ENCODE measurements at regions not wholly inside any gene's neighbourhood (a gene's known extent, or its start where the extent isn't known, plus 50 kb on each side); places are given as distances from the start of the nearest gene placed in this dataset.
A peak's percentile ranks its signal among the peaks of the same experiment; 100 is the strongest.
"Not testable (repeated sequence)": the region's sequence is repeated elsewhere in the genome, so short reads cannot be mapped to it uniquely, and the experiment has no call there.

DNA sequence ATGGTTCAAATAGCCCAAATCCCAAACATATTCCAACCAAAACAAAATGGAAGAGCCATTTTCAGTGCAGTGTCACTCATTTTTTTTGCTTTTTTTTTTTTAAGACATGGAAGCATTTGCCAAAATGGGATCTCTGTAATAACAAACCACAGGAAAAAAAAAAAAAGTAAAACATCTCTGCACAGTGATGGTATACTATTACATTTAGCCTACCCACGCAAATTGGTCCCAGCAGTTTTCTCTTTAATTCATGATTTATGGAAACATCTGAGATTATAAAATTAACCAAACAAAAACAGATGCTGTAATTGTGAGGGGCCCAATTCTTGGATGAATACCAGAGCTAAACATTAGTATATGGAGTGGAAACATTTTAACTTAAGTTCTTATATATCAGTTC is 566.6 kb downstream of the ZNF608 start:
- H3K27me3 Mint-ChIP-seq: no peaks in the 10 kb centered on the region
- no peak overlapping the region for H3K27ac Mint-ChIP-seq
- ATAC-seq (ENCODE audit: low read depth): no peak
- H3K4me3 Mint-ChIP-seq: no peak overlapping the region
- peaks cover 2% of the 10 kb centered on the region for H3K9me3 Mint-ChIP-seq
- H3K36me3 Mint-ChIP-seq: no peaks in the 10 kb centered on the region
- peaks cover 7% of the 10 kb centered on the region for H3K4me1 Mint-ChIP-seq
- DNase-seq (ENCODE audit: low spot score in 2 of 2): no peak

DNA sequence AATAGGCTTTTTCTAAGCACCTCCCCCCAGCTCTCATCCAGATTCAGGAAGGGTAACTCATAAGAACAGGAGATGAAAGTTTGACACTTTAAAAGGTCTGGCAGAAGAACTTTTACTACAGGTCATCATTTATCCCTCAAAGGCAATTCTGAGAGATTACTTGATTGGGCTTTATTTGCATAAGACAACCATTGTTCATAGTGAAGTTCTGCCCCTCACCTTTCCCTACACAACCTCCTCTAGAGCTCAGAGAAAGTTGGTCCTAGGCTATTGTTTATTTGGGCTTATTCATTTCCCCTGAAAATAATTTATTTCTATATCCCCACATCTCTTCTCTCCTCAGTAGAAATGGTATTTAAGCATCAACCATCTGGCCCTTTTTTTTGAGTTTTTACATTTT is 568.4 kb downstream of the ZNF608 start:
- ATAC-seq (ENCODE audit: low read depth) (no peak), DNase-seq (ENCODE audit: low spot score in 2 of 2) (no peak)
- no peaks in the 10 kb centered on the region for H3K36me3 Mint-ChIP-seq
- H3K4me1 Mint-ChIP-seq: peaks cover 7% of the 10 kb centered on the region
- no peaks in the 10 kb centered on the region for H3K27me3 Mint-ChIP-seq
- no peak overlapping the region for H3K27ac Mint-ChIP-seq
- H3K4me3 Mint-ChIP-seq: no peak overlapping the region
- H3K9me3 Mint-ChIP-seq: peaks cover 3% of the 10 kb centered on the region

DNA sequence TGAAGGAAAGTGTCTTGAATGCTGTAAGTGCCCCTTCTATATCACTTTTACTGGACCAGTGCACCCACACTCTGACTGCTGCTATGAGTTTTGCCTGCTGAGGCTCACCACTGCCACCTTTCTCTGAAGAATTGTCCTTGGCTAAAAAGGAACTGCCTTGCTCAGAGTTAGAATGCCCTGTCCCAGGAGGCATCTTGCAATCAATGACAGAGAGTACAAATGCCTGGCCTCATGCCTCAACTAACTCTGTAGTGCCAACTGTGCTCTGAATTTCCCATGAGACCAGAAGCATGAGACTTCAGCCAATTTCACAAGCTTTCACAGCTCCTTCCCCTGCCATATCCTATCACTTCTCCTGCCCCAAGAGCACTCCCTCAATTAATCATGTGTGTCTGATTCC is 569.7 kb downstream of the ZNF608 start:
- no peak for DNase-seq (ENCODE audit: low spot score in 2 of 2)
- peak; percentile 24 for ATAC-seq (ENCODE audit: low read depth)
- H3K36me3 Mint-ChIP-seq: no peaks in the 10 kb centered on the region
- H3K27ac Mint-ChIP-seq: no peak overlapping the region
- no peaks in the 10 kb centered on the region for H3K27me3 Mint-ChIP-seq
- H3K4me1 Mint-ChIP-seq: peaks cover 7% of the 10 kb centered on the region
- H3K4me3 Mint-ChIP-seq: no peak overlapping the region
- H3K9me3 Mint-ChIP-seq: peaks cover 9% of the 10 kb centered on the region

DNA sequence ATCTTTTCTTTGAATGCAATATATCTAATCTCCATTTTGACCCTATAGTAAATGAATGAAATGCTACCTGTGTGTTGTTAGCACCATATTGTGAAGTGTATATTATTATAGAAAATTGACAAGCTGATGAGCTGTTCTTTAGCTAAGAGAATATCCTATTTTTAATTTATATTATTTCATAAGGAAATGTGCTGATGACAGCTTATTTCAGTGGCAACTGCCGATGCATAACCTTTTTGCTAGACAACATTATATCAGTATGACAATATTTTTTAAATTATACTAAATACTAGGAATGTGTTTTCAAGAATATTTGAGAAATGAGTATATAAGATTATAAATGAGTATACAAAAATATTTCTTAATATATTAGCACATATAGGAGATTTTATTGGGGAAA is 573.1 kb downstream of the ZNF608 start:
- Mint-ChIP-seq H3K27me3 (no peaks in the 10 kb centered on the region), H3K9me3 (peaks cover 12% of the 10 kb centered on the region), H3K4me3 (no peak overlapping the region), H3K27ac (no peak overlapping the region), H3K4me1 (peaks cover 4% of the 10 kb centered on the region), H3K36me3 (no peaks in the 10 kb centered on the region)
- ATAC-seq (ENCODE audit: low read depth) (no peak), DNase-seq (ENCODE audit: low spot score in 2 of 2) (no peak)

DNA sequence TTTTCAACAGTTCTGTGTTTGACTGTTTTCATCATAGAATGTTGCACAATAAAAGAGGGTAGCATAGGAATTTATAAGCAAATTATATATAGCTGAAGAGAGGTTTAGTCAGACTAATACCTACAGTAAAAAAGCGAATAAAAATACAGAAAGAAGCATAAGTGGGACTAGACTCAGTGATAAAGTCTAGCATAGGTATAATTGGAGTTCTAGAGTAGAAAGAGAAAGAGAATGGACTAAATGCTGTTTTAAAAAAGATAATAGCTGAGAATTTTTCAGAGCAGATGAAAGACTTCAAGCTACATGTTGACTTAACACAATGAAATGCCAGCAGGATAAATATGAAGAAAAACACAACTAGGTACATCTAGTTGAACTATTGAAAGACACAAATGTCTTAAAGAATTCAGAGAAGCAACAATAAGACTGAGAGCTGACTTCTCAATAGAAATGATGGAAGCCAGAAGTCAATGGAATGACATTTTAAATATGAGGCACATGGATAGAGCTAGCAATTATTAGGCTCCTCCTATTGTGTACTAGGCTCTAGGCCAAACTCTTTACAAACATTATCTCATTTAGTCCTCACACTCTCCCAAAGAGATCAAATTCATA is 573.9 kb downstream of the ZNF608 start:
- H3K4me3 Mint-ChIP-seq: no peak overlapping the region
- no peak for DNase-seq (ENCODE audit: low spot score in 2 of 2)
- no peaks in the 10 kb centered on the region for H3K36me3 Mint-ChIP-seq
- peaks cover 4% of the 10 kb centered on the region for H3K4me1 Mint-ChIP-seq
- no peaks in the 10 kb centered on the region for H3K27me3 Mint-ChIP-seq
- ATAC-seq (ENCODE audit: low read depth): no peak
- no peak overlapping the region for H3K27ac Mint-ChIP-seq
- H3K9me3 Mint-ChIP-seq: peaks cover 11% of the 10 kb centered on the region

DNA sequence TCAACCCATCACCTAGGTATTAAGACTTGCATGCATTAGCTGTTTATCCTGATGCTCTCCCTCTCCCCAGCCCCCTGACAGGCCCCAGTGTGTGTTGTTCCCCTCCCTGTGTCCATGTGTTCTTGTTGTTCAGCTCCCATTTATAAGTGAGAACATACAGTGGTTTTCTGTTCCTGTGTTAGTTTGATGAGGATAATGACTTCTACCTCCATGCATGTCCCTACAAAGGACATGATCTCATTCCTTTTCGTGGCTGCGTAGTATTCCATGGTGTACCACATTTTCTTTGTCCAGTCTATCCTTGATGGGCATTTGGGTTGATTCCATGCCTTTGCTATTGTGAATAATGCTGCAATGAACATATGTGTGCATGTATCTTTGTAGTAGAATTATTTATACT is 578.3 kb downstream of the ZNF608 start:
- not testable (repeated sequence) for H3K27me3 Mint-ChIP-seq; ATAC-seq (ENCODE audit: low read depth); DNase-seq (ENCODE audit: low spot score in 2 of 2); H3K27ac Mint-ChIP-seq; H3K4me1 Mint-ChIP-seq; H3K36me3 Mint-ChIP-seq; H3K4me3 Mint-ChIP-seq
- H3K9me3 Mint-ChIP-seq: peaks cover 11% of the 10 kb centered on the region

DNA sequence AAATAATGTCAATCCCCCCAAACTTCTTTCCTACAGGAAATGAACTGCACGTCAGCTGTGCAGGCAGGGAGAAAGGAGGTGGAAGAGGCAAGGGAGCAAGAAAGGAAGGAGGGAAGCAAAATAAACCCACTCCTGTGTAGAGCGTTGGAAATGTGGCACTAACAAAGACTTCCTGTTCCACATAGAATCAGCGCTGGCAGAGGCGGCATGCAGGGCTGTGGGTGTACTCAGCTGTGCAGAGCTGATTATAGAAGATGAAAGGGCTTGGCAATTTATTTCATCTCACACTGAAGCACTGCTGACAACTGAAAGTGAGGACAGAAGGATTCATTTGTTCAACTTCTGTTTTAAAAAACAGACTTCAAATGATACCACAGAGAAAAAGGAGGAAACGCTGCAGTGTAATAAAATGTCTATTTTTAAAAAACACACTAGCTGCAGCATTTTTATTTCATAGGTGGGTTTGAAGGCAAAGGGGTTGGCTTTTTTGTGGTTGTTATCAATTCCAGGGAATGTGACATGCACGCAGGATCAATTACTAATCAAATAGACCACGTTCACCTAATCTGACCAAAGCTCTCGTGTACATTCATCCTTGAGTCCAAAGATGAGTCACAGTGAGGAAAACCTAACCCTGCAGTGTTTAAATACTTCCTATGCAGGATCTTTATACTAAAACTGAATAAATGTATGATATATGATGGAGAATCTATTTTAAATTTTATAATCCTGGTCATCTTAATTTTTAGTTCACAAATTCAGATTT is 583.5 kb downstream of the ZNF608 start:
- H3K4me3 Mint-ChIP-seq: peak overlapping the region; percentile 56
- peak; percentile 85 for ATAC-seq (ENCODE audit: low read depth)
- no peaks in the 10 kb centered on the region for H3K27me3 Mint-ChIP-seq
- H3K36me3 Mint-ChIP-seq: no peaks in the 10 kb centered on the region
- peaks cover 25% of the 10 kb centered on the region for H3K4me1 Mint-ChIP-seq
- H3K9me3 Mint-ChIP-seq: no peaks in the 10 kb centered on the region
- H3K27ac Mint-ChIP-seq: peak overlapping the region; percentile 18
- no peak for DNase-seq (ENCODE audit: low spot score in 2 of 2)

DNA sequence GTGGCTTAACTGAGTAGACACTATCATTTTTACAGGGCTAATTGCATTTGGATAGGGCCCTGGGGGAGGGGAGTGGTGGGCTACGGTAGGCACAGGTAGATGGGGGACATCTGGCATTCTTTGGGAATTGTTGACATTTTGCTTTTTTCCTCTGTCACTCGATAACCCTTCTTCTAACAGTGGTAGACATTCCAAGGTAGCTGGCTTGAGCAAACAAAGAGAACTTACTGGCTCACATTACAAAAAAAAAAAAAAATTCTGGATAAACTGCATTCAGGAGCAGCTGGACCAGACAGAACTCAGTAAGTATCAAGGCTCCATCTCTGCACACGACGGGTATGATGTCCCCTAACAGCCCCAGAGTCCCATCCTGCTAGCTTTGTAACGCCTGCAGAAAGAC is 585.2 kb downstream of the ZNF608 start:
- no peaks in the 10 kb centered on the region for H3K9me3 Mint-ChIP-seq
- no peak for DNase-seq (ENCODE audit: low spot score in 2 of 2)
- no peak overlapping the region for H3K4me3 Mint-ChIP-seq
- peaks cover 29% of the 10 kb centered on the region for H3K4me1 Mint-ChIP-seq
- H3K36me3 Mint-ChIP-seq: no peaks in the 10 kb centered on the region
- no peaks in the 10 kb centered on the region for H3K27me3 Mint-ChIP-seq
- ATAC-seq (ENCODE audit: low read depth): no peak
- H3K27ac Mint-ChIP-seq: no peak overlapping the region

DNA sequence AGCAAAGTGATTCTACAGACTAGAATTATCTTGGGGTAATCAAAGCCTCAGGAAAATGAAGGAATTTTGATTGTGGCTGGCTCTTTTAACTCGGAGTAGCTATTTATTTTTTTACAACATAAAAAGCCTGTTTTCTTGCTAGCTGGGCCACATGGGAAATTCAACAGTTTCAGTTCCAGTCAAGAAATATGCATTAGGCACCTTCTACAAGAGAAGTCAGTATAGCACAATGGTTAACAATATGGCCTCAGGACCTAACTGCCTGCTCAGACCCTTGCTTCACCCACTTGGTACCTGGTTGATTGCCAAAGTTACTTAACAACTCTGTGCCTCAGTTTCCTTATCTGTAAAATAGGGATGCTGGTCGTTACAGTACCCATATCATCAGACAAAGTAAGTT is 586.2 kb downstream of the ZNF608 start:
- Mint-ChIP-seq H3K4me1 (peaks cover 29% of the 10 kb centered on the region), H3K4me3 (no peak overlapping the region), H3K27me3 (no peaks in the 10 kb centered on the region), H3K27ac (no peak overlapping the region), H3K9me3 (peaks cover 3% of the 10 kb centered on the region), H3K36me3 (peaks cover 3% of the 10 kb centered on the region)
- ATAC-seq (ENCODE audit: low read depth): peak; percentile 45
- no peak for DNase-seq (ENCODE audit: low spot score in 2 of 2)

DNA sequence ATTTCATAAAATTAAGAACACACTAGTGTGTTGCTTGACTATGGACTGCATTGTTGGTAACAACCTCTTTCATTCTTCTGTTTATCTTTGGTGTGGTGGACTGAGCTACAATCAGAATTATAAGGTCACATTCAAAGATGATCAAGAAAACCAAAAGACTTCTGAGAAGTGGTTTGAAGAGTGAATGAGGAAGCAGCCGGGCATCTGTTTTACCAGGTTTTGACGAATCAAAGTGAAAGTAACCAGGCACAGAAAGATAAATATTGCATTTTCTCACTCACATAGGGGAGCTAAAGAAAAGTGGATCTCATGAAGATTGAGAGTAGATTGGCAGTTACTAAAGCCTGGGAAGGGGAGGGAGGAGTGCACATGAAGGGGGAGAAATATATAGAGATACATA is 589.1 kb downstream of the ZNF608 start:
- peak overlapping the region; percentile 91 for H3K27ac Mint-ChIP-seq
- peak in 1 of 2 donors; percentile 21 for DNase-seq (ENCODE audit: low spot score in 2 of 2)
- H3K36me3 Mint-ChIP-seq: peaks cover 3% of the 10 kb centered on the region
- peaks cover 18% of the 10 kb centered on the region for H3K4me1 Mint-ChIP-seq
- H3K9me3 Mint-ChIP-seq: peaks cover 11% of the 10 kb centered on the region
- no peaks in the 10 kb centered on the region for H3K27me3 Mint-ChIP-seq
- peak; percentile 83 for ATAC-seq (ENCODE audit: low read depth)
- peak overlapping the region; percentile 82 for H3K4me3 Mint-ChIP-seq

DNA sequence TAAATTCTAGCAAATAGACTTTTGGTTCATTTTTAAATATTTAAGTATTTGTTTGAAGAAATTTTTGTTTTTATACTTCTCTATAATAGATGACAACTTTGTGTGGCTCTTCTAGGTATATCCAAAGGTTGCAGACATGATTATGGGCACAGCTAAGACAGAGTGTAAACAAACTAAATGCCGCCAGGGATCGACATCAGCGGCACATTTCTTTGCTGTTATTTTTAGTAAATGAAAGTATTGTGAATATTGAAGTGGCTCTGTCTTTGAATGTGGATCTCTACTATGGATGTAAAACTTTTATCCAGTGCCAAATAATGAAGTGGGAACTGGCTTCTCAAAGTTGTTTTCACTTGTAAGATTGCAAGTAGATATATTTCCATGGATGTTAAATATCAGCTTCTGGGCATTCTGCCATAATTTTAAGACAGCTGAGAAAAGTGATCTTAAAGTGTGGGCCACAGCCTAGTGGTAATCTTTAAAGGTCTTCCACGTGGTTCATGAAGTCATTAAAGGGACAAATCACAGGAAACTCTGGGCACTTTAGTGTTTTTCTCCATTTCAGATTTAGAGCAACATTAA is 589.9 kb downstream of the ZNF608 start:
- H3K27me3 Mint-ChIP-seq: no peaks in the 10 kb centered on the region
- DNase-seq (ENCODE audit: low spot score in 2 of 2): no peak

DNA sequence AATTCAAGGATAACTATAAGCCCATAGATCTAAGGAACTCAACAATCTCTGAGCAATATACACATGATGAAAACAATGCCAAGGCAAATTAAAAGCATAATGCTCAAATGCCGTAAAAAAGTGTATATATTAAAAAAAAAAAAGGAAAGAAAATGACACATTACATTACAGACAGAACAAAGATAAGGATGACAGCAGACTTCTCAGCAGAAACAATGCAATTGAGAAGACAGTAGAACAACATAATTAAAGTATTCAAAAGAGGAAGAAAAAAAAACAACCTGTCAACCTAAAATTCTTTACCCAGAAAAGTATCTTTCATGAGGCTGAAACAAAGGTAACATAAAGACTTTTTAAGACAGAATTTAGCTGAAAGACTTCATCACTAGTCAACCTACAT is 591.7 kb downstream of the ZNF608 start:
- H3K27me3 Mint-ChIP-seq: no peaks in the 10 kb centered on the region
- no peak overlapping the region for H3K27ac Mint-ChIP-seq
- H3K4me1 Mint-ChIP-seq: peaks cover 14% of the 10 kb centered on the region
- ATAC-seq (ENCODE audit: low read depth): no peak
- H3K9me3 Mint-ChIP-seq: peaks cover 11% of the 10 kb centered on the region
- H3K36me3 Mint-ChIP-seq: peaks cover 3% of the 10 kb centered on the region
- H3K4me3 Mint-ChIP-seq: no peak overlapping the region
- DNase-seq (ENCODE audit: low spot score in 2 of 2): no peak

More for the DNA sequence above, 589.9 kb downstream of the ZNF608 start:
- Mint-ChIP-seq H3K9me3 (peaks cover 11% of the 10 kb centered on the region), H3K4me3 (no peak overlapping the region), H3K27ac (no peak overlapping the region), H3K36me3 (peaks cover 3% of the 10 kb centered on the region), H3K4me1 (peaks cover 18% of the 10 kb centered on the region)
- no peak for ATAC-seq (ENCODE audit: low read depth)

DNA sequence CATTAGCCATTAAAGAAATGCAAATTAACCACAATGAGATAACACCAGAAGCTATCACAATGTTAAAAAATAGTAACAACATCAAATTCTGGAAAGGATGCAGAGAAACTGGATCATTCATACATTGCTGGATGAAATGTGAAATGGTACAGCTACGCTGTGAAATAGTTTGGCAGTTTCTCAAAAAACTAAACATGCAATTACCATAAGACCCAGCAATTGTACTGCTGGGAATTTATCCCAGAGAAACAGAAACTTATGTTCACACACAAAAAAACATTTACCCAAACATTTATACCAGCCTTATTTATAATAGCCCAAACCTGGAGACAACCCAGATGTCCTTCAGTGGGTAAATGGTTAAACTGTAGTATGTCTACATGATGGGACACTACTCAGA is 592.9 kb downstream of the ZNF608 start:
- Mint-ChIP-seq H3K4me1 (peaks cover 10% of the 10 kb centered on the region), H3K9me3 (peaks cover 11% of the 10 kb centered on the region), H3K27ac (no peak overlapping the region), H3K27me3 (no peaks in the 10 kb centered on the region), H3K36me3 (peaks cover 3% of the 10 kb centered on the region), H3K4me3 (no peak overlapping the region)
- DNase-seq (ENCODE audit: low spot score in 2 of 2) (no peak), ATAC-seq (ENCODE audit: low read depth) (no peak)

DNA sequence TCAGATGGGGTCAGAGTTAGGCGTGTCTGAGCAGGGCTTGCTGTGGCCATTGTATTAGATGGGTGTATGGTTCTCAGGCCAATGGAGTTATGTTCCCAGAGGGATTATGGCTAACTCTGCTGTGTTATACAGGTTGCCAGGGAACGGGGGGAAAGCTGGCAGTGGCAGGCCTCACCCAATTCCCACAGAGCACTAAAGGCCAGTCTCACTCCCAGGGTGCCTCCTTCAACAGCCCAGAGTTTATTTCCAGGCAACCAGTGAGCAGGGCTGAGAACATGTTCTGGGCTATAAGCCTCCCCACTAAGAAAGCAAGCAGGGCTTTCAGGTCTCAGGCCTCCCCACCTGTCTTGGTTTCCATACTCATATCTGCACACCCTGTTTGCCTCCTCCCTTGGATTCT is 597.9 kb downstream of the ZNF608 start:
- Mint-ChIP-seq H3K4me1 (peaks cover 3% of the 10 kb centered on the region), H3K36me3 (no peaks in the 10 kb centered on the region), H3K27ac (no peak overlapping the region), H3K4me3 (no peak overlapping the region), H3K27me3 (no peaks in the 10 kb centered on the region), H3K9me3 (no peaks in the 10 kb centered on the region)
- DNase-seq (ENCODE audit: low spot score in 2 of 2): no peak
- no peak for ATAC-seq (ENCODE audit: low read depth)
